ENCODE measurements at regions not wholly inside any gene's neighbourhood (a gene's known extent, or its start where the extent isn't known, plus 50 kb on each side); places are given as distances from the start of the nearest gene placed in this dataset.

DNA sequence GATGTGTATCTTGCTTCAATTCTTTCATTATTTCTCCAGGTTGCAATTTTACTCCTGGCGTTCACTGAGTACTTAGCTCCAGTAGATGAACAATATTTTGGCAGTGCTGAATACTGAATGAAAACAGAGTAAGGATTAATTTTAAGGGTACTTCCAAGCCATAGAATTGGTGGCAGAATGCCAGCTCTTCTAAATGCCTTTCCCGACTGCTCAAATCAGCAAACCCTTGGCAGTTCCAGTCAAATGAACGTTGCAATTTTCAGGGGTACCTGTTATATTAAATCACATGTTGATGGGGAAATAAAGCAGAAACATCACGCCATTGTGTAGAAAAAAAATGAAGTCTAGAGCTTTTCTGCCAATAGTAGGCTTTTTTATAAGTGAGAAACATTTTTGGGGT, 282.4 kb upstream of the RPS23 start:
- no peaks in the 10 kb centered on the region for H3K36me3 ChIP-seq (ENCODE audit: control insufficient read depth, insufficient read depth, low read length)
- no peak for DNase-seq (ENCODE audit: extremely low read depth in 1 of 4, low spot score in 3 of 4)
- intact Hi-C loops (cut with micrococcal nuclease), result no loop called here
- H3K9me3 ChIP-seq (replicated peaks; ENCODE audit: control insufficient read depth, insufficient read depth, low read depth, low read length), result no peaks in the 10 kb centered on the region; the same call in 1 of the 2 replicates
- 3% methylated on average over 4 of the region's 4 CpGs for WGBS (ENCODE audit: insufficient coverage, low coverage, missing lambda C conversion rate)
- in situ Hi-C loops (cut with MboI), result no loop called here
- ATAC-seq, result no peak
- H3K79me2 ChIP-seq (ENCODE audit: control insufficient read depth, insufficient read depth, low read length), result no peaks in the 10 kb centered on the region
- ChIA-PET POLR2A (interaction anchor here (0.9 kb wide), 1 partner anchor 12 kb away, joined by 4 read pairs; no protein-coding TSS in a partner anchor), CTCF (ENCODE audit: low intra/inter-chr PET ratio) (no interaction called here)
- no peaks in the 10 kb centered on the region for H3K4me1 ChIP-seq (replicated peaks in 1 of 2; ENCODE audit: control insufficient read depth in 2 of 2, insufficient read depth in 2 of 2, low read length in 2 of 2)
- no peak overlapping the region for H2AFZ ChIP-seq (ENCODE audit: low read depth, low read length)
- H4K20me1 ChIP-seq (replicated peaks; ENCODE audit: control insufficient read depth, insufficient read depth, low read length), result no peaks in the 10 kb centered on the region
- H3K9me1 ChIP-seq (ENCODE audit: control insufficient read depth, insufficient read depth, low read length), result no peaks in the 10 kb centered on the region
- BruUV-seq (replicated peaks), result no TSS peak
- no peak overlapping the region for H3K9ac ChIP-seq (ENCODE audit: insufficient read depth in 1 of 2, low read depth in 2 of 2, low read length in 2 of 2)
- no peak for TF ChIP-seq ZNF12 (CRISPR knock-in tag; IDR thresholded peaks at IDR 0.05)
- no peak for TF ChIP-seq TBP (optimal IDR thresholded peaks at IDR 0.05; ENCODE audit: low read depth, low read length)
- no peak for TF ChIP-seq ESRRB (CRISPR knock-in tag; IDR thresholded peaks at IDR 0.05; ENCODE audit: borderline replicate concordance)
- TF ChIP-seq, protein P1, sequence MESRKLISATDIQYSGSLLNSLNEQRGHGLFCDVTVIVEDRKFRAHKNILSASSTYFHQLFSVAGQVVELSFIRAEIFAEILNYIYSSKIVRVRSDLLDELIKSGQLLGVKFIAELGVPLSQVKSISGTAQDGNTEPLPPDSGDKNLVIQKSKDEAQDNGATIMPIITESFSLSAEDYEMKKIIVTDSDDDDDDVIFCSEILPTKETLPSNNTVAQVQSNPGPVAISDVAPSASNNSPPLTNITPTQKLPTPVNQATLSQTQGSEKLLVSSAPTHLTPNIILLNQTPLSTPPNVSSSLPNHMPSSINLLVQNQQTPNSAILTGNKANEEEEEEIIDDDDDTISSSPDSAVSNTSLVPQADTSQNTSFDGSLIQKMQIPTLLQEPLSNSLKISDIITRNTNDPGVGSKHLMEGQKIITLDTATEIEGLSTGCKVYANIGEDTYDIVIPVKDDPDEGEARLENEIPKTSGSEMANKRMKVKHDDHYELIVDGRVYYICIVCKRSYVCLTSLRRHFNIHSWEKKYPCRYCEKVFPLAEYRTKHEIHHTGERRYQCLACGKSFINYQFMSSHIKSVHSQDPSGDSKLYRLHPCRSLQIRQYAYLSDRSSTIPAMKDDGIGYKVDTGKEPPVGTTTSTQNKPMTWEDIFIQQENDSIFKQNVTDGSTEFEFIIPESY (CRISPR knock-in tag; IDR thresholded peaks at IDR 0.05), result no peak
- no peak for TF ChIP-seq ZNF696 (CRISPR knock-in tag; conservative IDR thresholded peaks at IDR 0.05)
- TF ChIP-seq GABPA (tag; conservative IDR thresholded peaks at IDR 0.05; ENCODE audit: low read depth), result no peak
- TF ChIP-seq BCL6 (CRISPR knock-in tag; IDR thresholded peaks at IDR 0.05), result no peak
- TF ChIP-seq ZBTB1 (CRISPR knock-in tag; IDR thresholded peaks at IDR 0.05; ENCODE audit: borderline replicate concordance, low read depth), result no peak
- no peak for TF ChIP-seq FIP1L1 (IDR thresholded peaks at IDR 0.05; ENCODE audit: low read depth, low read length, poor library complexity, severe bottlenecking)
- TF ChIP-seq, protein P2, sequence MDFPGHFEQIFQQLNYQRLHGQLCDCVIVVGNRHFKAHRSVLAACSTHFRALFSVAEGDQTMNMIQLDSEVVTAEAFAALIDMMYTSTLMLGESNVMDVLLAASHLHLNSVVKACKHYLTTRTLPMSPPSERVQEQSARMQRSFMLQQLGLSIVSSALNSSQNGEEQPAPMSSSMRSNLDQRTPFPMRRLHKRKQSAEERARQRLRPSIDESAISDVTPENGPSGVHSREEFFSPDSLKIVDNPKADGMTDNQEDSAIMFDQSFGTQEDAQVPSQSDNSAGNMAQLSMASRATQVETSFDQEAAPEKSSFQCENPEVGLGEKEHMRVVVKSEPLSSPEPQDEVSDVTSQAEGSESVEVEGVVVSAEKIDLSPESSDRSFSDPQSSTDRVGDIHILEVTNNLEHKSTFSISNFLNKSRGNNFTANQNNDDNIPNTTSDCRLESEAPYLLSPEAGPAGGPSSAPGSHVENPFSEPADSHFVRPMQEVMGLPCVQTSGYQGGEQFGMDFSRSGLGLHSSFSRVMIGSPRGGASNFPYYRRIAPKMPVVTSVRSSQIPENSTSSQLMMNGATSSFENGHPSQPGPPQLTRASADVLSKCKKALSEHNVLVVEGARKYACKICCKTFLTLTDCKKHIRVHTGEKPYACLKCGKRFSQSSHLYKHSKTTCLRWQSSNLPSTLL (IDR thresholded peaks at IDR 0.05), result no peak
- TF ChIP-seq, protein P3, sequence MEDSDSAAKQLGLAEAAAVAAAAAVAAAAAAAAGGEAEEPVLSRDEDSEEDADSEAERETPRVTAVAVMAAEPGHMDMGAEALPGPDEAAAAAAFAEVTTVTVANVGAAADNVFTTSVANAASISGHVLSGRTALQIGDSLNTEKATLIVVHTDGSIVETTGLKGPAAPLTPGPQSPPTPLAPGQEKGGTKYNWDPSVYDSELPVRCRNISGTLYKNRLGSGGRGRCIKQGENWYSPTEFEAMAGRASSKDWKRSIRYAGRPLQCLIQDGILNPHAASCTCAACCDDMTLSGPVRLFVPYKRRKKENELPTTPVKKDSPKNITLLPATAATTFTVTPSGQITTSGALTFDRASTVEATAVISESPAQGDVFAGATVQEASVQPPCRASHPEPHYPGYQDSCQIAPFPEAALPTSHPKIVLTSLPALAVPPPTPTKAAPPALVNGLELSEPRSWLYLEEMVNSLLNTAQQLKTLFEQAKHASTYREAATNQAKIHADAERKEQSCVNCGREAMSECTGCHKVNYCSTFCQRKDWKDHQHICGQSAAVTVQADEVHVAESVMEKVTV (CRISPR knock-in tag; IDR thresholded peaks at IDR 0.05), result no peak
- TF ChIP-seq, protein P4, sequence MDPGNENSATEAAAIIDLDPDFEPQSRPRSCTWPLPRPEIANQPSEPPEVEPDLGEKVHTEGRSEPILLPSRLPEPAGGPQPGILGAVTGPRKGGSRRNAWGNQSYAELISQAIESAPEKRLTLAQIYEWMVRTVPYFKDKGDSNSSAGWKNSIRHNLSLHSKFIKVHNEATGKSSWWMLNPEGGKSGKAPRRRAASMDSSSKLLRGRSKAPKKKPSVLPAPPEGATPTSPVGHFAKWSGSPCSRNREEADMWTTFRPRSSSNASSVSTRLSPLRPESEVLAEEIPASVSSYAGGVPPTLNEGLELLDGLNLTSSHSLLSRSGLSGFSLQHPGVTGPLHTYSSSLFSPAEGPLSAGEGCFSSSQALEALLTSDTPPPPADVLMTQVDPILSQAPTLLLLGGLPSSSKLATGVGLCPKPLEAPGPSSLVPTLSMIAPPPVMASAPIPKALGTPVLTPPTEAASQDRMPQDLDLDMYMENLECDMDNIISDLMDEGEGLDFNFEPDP (CRISPR knock-in tag; IDR thresholded peaks at IDR 0.05), result no peak
- no peak for TF ChIP-seq RFX1 (IDR thresholded peaks at IDR 0.05)
- no peak for TF ChIP-seq ZNF583 (CRISPR knock-in tag; IDR thresholded peaks at IDR 0.05)
- no peak for TF ChIP-seq ZSCAN32 (CRISPR knock-in tag; IDR thresholded peaks at IDR 0.05)
- no peak overlapping the region for H3K4me3 ChIP-seq
- H3K27me3 ChIP-seq (ENCODE audit: control insufficient read depth in 2 of 2, insufficient read depth in 2 of 2, low read length in 2 of 2), result no peaks in the 10 kb centered on the region
- FAIRE-seq, result no peak
- H3K4me2 ChIP-seq (ENCODE audit: insufficient read depth, low read length), result no peak overlapping the region
- no peak overlapping the region for H3K27ac ChIP-seq (ENCODE audit: extremely low read depth, low read depth, low read length)
